HepG2 (cell line): ENCODE measurements at regions not wholly inside any gene's neighbourhood (a gene's known extent, or its start where the extent isn't known, plus 50 kb on each side); places are given as distances from the start of the nearest gene placed in this dataset.

Source experiments
- ATAC-seq: fragments of 200-7000 bp; cut with Tn5 transposase; 3 replicates; pipeline ENCODE4 v1.9.1; 2020; ENCODE audit warnings: mild to moderate bottlenecking, moderate library complexity
- BruUV-seq: library from RNA; stranded (reverse); fragments of 400-500 nt; replicated peaks from 2 replicates; lab custom pipeline; 2021; lab: Mats Ljungman, UMichigan
- CTCF ChIA-PET: fragments of 300-600 bp; formaldehyde crosslinking; extraction: SDS; loops from one replicate; lab custom pipeline; 2021; ENCODE audit warnings: low total read pairs, inconsistent platforms, low intra/inter-chr PET ratio; lab: Yijun Ruan, JAX
- POLR2A ChIA-PET: fragments of 350-600 bp; sonication (Branson Sonifier 250); formaldehyde crosslinking; loops from one replicate; lab custom pipeline; 2020; ENCODE audit warnings: antibody characterized with exemption, inconsistent platforms; lab: Yijun Ruan, JAX
- DNase-seq: peaks from one replicate; pipeline ENCODE4 v3.0.0-alpha.2; 2015; ENCODE audit warnings: low spot score
- FAIRE-seq: peaks from 3 replicates; lab custom pipeline; 2011; peaks lifted over from hg19 to GRCh38; lab: Jason Lieb, UNC
- H2AFZ ChIP-seq: one replicate; pipeline ENCODE4 v1.6.1; 2011; ENCODE audit warnings: low read length, inconsistent platforms
- H3K27ac ChIP-seq: fragments of 300-600 bp; 3 replicates; pipeline ENCODE4 v1.8.0; 2011; ENCODE audit warnings: mixed run types, mild to moderate bottlenecking, mixed read lengths, low read length, inconsistent platforms; ENCODE audit not compliant: insufficient read depth; ENCODE audit errors: extremely low read length
- H3K27me3 ChIP-seq, 2 experiments: fragments of 200-600 bp in 1 of 2; 2 replicates in 1 of 2; 3 replicates in 1 of 2; pipeline versions ENCODE4 v1.6.0 to v1.8.0; 2011; ENCODE audit warnings: low read length in 2 of 2, mild to moderate bottlenecking in 2 of 2, moderate library complexity in 2 of 2, inconsistent platforms in 1 of 2; ENCODE audit not compliant: insufficient read depth in 2 of 2, control insufficient read depth in 1 of 2
- H3K36me3 ChIP-seq, 2 experiments: fragments of 200-600 bp in 1 of 2; replicated peaks in 1 of 2; 2 replicates in 1 of 2; 3 replicates in 1 of 2; pipeline versions ENCODE4 v1.5.1 to v1.8.0; 2011; ENCODE audit warnings: low read length in 2 of 2, inconsistent platforms in 1 of 2; ENCODE audit not compliant: insufficient read depth in 2 of 2, control insufficient read depth in 1 of 2
- H3K4me1 ChIP-seq: 2 replicates; pipeline ENCODE4 v1.5.1; 2012; ENCODE audit warnings: low read length, inconsistent platforms; ENCODE audit not compliant: insufficient read depth
- H3K4me2 ChIP-seq: 2 replicates; pipeline ENCODE4 v1.6.0; 2011; ENCODE audit warnings: low read depth, low read length, inconsistent platforms
- H3K4me3 ChIP-seq, 3 experiments: fragments of 200-600 bp in 1 of 3; sonication (generic), shearing (Covaris generic) in 1 of 3; replicated peaks in 1 of 3; 2 replicates each; pipeline ENCODE4 v1.5.1; 2011 to 2016; ENCODE audit warnings: low read length in 3 of 3, inconsistent platforms in 2 of 3, low read depth in 2 of 3, mild to moderate bottlenecking in 2 of 3, control low read depth in 1 of 3, mixed read lengths in 1 of 3; ENCODE audit not compliant: insufficient read depth in 1 of 3
- H3K79me2 ChIP-seq: one replicate; pipeline ENCODE4 v1.6.1; 2011; ENCODE audit warnings: low read length, inconsistent platforms; ENCODE audit not compliant: insufficient read depth
- H3K9ac ChIP-seq: 2 replicates; pipeline ENCODE4 v1.6.0; 2011; ENCODE audit warnings: mild to moderate bottlenecking, low read depth, low read length, inconsistent platforms; ENCODE audit not compliant: insufficient read depth
- H3K9me3 ChIP-seq: 2 replicates; pipeline ENCODE4 v1.5.1; 2012; ENCODE audit warnings: mild to moderate bottlenecking, low read length
- H4K20me1 ChIP-seq: 2 replicates; pipeline ENCODE4 v1.6.0; 2011; ENCODE audit warnings: inconsistent platforms, mild to moderate bottlenecking, low read length, moderate library complexity; ENCODE audit not compliant: insufficient read depth
- NFE2L1 ChIP-seq: sonication (generic); formaldehyde crosslinking; IDR thresholded peaks from 2 replicates; pipeline ENCODE4 v1.4.0; 2020; ENCODE audit warnings: missing genetic modification reagents, mild to moderate bottlenecking, borderline replicate concordance
- ZFP37 ChIP-seq: sonication (generic); formaldehyde crosslinking; IDR thresholded peaks from 2 replicates; pipeline ENCODE4 v1.4.0; 2020; ENCODE audit warnings: missing genetic modification reagents, borderline replicate concordance
- ZFY ChIP-seq: sonication (generic); formaldehyde crosslinking; IDR thresholded peaks from 2 replicates; pipeline ENCODE4 v1.4.0; 2020; ENCODE audit warnings: missing genetic modification reagents
- ZNF335 ChIP-seq: sonication (generic); formaldehyde crosslinking; IDR thresholded peaks from 2 replicates; pipeline ENCODE4 v1.4.0; 2020; ENCODE audit warnings: missing genetic modification reagents
- WGBS: methylation state at CpG from one replicate; pipeline ENCODE4 v1.1.6; 2017; ENCODE audit warnings: low lambda C conversion rate; 5-methylcytosine and 5-hydroxymethylcytosine counted together
- in situ Hi-C: cut with HindIII; loops from 2 replicates; pipeline ENCODE4 v1.10.0; 2017; ENCODE audit warnings: low pct_unique_long_range_greater_than_20kb; ENCODE audit not compliant: extremely low pct_ligation_motif_present
- intact Hi-C: fragments of 100-400 bp; cut with micrococcal nuclease; formaldehyde crosslinking; loops from one replicate; pipeline ENCODE4 v1.10.0; 2022; ENCODE audit not compliant: unreplicated experiment
- TF ChIP-seq, protein P1 (sequence below): sonication (generic); formaldehyde crosslinking; IDR thresholded peaks from 2 replicates; pipeline ENCODE4 v1.4.0; 2020; ENCODE audit warnings: missing genetic modification reagents, borderline replicate concordance

DNA sequence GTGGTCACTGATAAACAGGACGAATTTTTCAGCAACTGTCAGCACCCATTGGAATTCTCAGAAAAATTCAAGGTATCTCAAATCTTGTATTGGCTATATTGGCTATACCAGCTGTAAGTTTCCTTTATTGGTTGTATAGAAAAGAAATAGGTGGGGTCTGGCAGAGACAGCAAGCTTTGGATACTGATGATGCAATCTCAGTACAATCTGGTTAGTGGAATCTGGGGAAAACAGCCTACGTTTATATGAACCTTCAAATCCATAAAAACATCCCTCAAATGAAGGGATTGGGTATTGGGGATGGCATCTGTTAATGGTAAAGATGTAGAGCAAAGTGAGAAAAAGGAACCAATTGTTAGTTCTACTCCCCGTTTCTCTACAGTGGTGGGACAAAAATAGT, 76.4 kb upstream of the MBNL3 start (continued):
- TF ChIP-seq, protein P1, sequence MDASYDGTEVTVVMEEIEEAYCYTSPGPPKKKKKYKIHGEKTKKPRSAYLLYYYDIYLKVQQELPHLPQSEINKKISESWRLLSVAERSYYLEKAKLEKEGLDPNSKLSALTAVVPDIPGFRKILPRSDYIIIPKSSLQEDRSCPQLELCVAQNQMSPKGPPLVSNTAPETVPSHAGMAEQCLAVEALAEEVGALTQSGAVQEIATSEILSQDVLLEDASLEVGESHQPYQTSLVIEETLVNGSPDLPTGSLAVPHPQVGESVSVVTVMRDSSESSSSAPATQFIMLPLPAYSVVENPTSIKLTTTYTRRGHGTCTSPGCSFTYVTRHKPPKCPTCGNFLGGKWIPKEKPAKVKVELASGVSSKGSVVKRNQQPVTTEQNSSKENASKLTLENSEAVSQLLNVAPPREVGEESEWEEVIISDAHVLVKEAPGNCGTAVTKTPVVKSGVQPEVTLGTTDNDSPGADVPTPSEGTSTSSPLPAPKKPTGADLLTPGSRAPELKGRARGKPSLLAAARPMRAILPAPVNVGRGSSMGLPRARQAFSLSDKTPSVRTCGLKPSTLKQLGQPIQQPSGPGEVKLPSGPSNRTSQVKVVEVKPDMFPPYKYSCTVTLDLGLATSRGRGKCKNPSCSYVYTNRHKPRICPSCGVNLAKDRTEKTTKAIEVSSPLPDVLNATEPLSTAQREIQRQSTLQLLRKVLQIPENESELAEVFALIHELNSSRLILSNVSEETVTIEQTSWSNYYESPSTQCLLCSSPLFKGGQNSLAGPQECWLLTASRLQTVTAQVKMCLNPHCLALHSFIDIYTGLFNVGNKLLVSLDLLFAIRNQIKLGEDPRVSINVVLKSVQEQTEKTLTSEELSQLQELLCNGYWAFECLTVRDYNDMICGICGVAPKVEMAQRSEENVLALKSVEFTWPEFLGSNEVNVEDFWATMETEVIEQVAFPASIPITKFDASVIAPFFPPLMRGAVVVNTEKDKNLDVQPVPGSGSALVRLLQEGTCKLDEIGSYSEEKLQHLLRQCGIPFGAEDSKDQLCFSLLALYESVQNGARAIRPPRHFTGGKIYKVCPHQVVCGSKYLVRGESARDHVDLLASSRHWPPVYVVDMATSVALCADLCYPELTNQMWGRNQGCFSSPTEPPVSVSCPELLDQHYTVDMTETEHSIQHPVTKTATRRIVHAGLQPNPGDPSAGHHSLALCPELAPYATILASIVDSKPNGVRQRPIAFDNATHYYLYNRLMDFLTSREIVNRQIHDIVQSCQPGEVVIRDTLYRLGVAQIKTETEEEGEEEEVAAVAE: no peak

DNA sequence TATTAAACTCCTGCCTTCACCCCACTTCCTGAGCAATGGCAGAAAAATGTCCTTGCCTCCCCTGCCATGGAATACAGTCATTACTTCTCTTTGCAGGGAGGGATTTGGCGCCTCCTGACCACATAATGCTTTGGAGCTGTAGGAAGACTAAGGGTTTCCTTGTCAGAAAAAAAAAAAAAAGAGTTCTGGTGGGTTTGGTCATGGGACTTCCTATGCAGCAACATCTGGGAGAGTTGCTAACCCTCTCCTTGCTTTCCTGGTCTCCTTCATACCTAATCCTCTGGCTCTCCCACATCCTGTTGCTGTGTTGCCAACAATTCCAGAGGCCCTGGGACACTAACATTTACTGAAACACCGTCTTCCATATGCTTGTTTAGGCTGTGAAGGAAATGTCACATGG, 75.1 kb upstream of the MBNL3 start:
- FAIRE-seq: no peak

More for the DNA sequence above, 75.1 kb upstream of the MBNL3 start:
- Histone ChIP-seq H4K20me1 (no peaks in the 10 kb centered on the region), H3K79me2 (no peaks in the 10 kb centered on the region), H3K4me3 (no peak overlapping the region), H3K27ac (no peak overlapping the region), H3K27me3 (no peaks in the 10 kb centered on the region), H3K4me1 (peaks cover 28% of the 10 kb centered on the region), H3K36me3 (no peaks in the 10 kb centered on the region), H3K9me3 (no peaks in the 10 kb centered on the region), H2AFZ (no peak overlapping the region), H3K9ac (no peak overlapping the region), H3K4me2 (no peak overlapping the region)
- TF ChIP-seq ZFP37 (no peak), NFE2L1 (CRISPR knock-in tag) (no peak), ZFY (CRISPR knock-in tag) (no peak), ZNF335 (CRISPR knock-in tag) (no peak)
- in situ Hi-C loops (no loop called here), intact Hi-C loops (no loop called here)
- ATAC-seq (no peak), DNase-seq (no peak)
- BruUV-seq: no TSS peak
- POLR2A ChIA-PET: interaction anchor here (0.7 kb wide), 1 partner anchor 60 kb away, joined by 3 read pairs; no protein-coding TSS in a partner anchor
- CTCF ChIA-PET: no interaction called here
- WGBS: 100% methylated on average over 2 of the region's 2 CpGs
